Kasumi-1 (cell line): ENCODE measurements at regions not wholly inside any gene's neighbourhood (a gene's known extent, or its start where the extent isn't known, plus 50 kb on each side); places are given as distances from the start of the nearest gene placed in this dataset.
"Not testable (repeated sequence)": the region's sequence is repeated elsewhere in the genome, so short reads cannot be mapped to it uniquely, and the experiment has no call there.

Experiments
- DNase-seq, 2 experiments: peaks; one replicate each; lab custom pipeline; 2025; lab: John Stamatoyannopoulos, UW

GRCh38 chr4:24368801-24369200, 215.6 kb downstream of the DHX15 start:
- DNase-seq = no peak

GRCh38 chr4:24364852-24365251, 219.5 kb downstream of the DHX15 start:
- DNase-seq = no peak

GRCh38 chr4:24364249-24364648, 220.1 kb downstream of the DHX15 start:
- DNase-seq = no peak

- DNase-seq = no peak
These were observed 220.6 kb downstream of the DHX15 start for GRCh38 chr4:24363751-24364150.

- no peak for DNase-seq
These were observed 232.2 kb downstream of the DHX15 start for GRCh38 chr4:24352112-24352511.

GRCh38 chr4:24349168-24349996, 235.0 kb downstream of the DHX15 start:
- DNase-seq = not testable (repeated sequence)

GRCh38 chr4:24339260-24339659, 245.1 kb downstream of the DHX15 start:
- DNase-seq = no peak

GRCh38 chr4:24337451-24338190, 246.7 kb downstream of the DHX15 start:
- no peak for DNase-seq

- no peak for DNase-seq
These were observed 248.7 kb downstream of the DHX15 start for GRCh38 chr4:24335616-24336015.

- no peak for DNase-seq
These were observed 249.4 kb downstream of the DHX15 start for GRCh38 chr4:24334906-24335305.

- DNase-seq = no peak
These were observed 253.8 kb downstream of the DHX15 start for GRCh38 chr4:24330573-24330972.

- no peak for DNase-seq
These were observed 254.2 kb downstream of the DHX15 start for GRCh38 chr4:24330172-24330571.

GRCh38 chr4:24328711-24329110, 255.6 kb downstream of the DHX15 start:
- DNase-seq = no peak

- DNase-seq = no peak
These were observed 256.0 kb downstream of the DHX15 start for GRCh38 chr4:24328310-24328709.

GRCh38 chr4:24322995-24323394, 261.4 kb downstream of the DHX15 start:
- no peak for DNase-seq

GRCh38 chr4:24322511-24322910, 261.8 kb downstream of the DHX15 start:
- no peak for DNase-seq

- no peak for DNase-seq
These were observed 262.7 kb downstream of the DHX15 start for GRCh38 chr4:24321616-24322015.

- no peak for DNase-seq
These were observed 263.2 kb downstream of the DHX15 start for GRCh38 chr4:24321131-24321530.

- DNase-seq = no peak
These were observed 265.0 kb downstream of the DHX15 start for GRCh38 chr4:24319387-24319786.

GRCh38 chr4:24315056-24315455, 269.3 kb downstream of the DHX15 start:
- DNase-seq = no peak

GRCh38 chr4:24312261-24312913, 272.0 kb downstream of the DHX15 start:
- DNase-seq = no peak

- no peak for DNase-seq
These were observed 280.4 kb downstream of the DHX15 start for GRCh38 chr4:24303926-24304325.

GRCh38 chr4:24298911-24299310, 285.4 kb downstream of the DHX15 start:
- no peak for DNase-seq
